Ovary (tissue), 7 donors: ENCODE measurements at regions not wholly inside any gene's neighbourhood (a gene's known extent, or its start where the extent isn't known, plus 50 kb on each side); places are given as distances from the start of the nearest gene placed in this dataset.

ENCODE experiments used
- DNase-seq, 5 donors: peaks; one replicate each; pipeline ENCODE4 v3.0.0-alpha.2; 2019 to 2020
- H3K27ac ChIP-seq, 2 donors: fragments of 200-600 bp; one replicate each; pipeline versions ENCODE4 v1.5.1 to v1.8.0; 2019 to 2022
- H3K27me3 ChIP-seq: fragments of 200-600 bp; one replicate; pipeline ENCODE4 v1.8.0; 2022
- H3K36me3 ChIP-seq: fragments of 200-600 bp; sonication (generic); one replicate; pipeline ENCODE4 v1.5.1; 2019
- H3K4me1 ChIP-seq: one replicate; pipeline ENCODE4 v1.8.1; 2013; ENCODE audit warnings: mild to moderate bottlenecking, moderate library complexity; ENCODE audit not compliant: insufficient read depth
- H3K4me3 ChIP-seq: fragments of 200-600 bp; sonication (generic); one replicate; pipeline ENCODE4 v1.5.1; 2017
- H3K9me3 ChIP-seq, 2 donors: fragments of 200-600 bp in 1 of 2; sonication (generic) in 1 of 2; one replicate each; pipeline versions ENCODE4 v1.5.1 to v1.8.1; 2013 to 2019; ENCODE audit warnings: mild to moderate bottlenecking in 1 of 2, moderate library complexity in 1 of 2
- EP300 ChIP-seq: sonication (generic); formaldehyde crosslinking; IDR thresholded peaks from one replicate; pipeline ENCODE4 v1.6.1; 2017; ENCODE audit warnings: antibody characterized with exemption
- POLR2A ChIP-seq: fragments of 450-650 bp; IDR thresholded peaks from one replicate; pipeline ENCODE4 v1.6.1; 2017; ENCODE audit warnings: antibody characterized with exemption, mild to moderate bottlenecking, moderate library complexity
- WGBS, 3 donors: extraction: QIAGEN DNeasy Blood & Tissue Kit in 1 of 3; methylation state at CpG; one replicate each; pipeline versions ENCODE4 v1.1.5 to v1.1.7; 2013 to 2017; 5-methylcytosine and 5-hydroxymethylcytosine counted together
- intact Hi-C, 4 donors: fragments of 100-400 bp; cut with DNase I; formaldehyde crosslinking; loops; one replicate each; pipeline versions ENCODE4 v1.11.0 to v1.15.1; 2022 to 2023
- TF ChIP-seq, protein P1 (sequence below), 3 donors: fragments of 450-650 bp in 2 of 3; fragments of 200-600 bp in 1 of 3; IDR thresholded peaks; one replicate each; pipeline versions ENCODE4 v1.5.1 to v1.8.0; 2016 to 2022; ENCODE audit warnings: antibody characterized with exemption in 3 of 3, mild to moderate bottlenecking in 1 of 3
- donor health status: DM: no; HTN: no; CAD: no; lungs with moderate emphysema.
- donor health status: DM: no; HTN: no; CAD: no.
- donor health status: Bipolar disorder and iron deficiency.
- donor health status: DM: no; HTN: no; CAD: no.
- donor health status: DM: yes; HTN: yes; CAD: no.

DNA sequence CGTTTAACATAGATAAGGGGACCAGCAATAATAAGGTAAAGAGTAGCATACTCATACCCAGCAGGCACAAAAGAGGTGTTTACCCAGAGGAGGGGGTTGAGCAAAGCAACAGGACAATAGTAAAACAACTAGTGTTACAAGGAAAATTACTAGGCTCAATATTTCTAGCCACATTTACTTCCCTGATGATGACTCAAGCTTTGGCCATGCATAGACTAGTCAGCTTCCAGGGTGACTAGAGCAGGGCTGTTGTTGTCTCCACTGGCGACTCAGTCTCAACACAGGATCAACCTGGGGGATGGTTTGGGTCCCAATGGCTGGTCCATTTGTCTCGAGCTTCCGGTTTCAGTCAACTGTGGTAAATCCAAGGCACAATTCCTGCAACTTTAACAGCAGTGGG, 217.7 kb upstream of the KCND2 start:
- no peak overlapping the region for H3K27ac ChIP-seq
- WGBS, 3 donors, result 90 to 96% (median 91%) methylated on average over 4 of the region's 4 CpGs

DNA sequence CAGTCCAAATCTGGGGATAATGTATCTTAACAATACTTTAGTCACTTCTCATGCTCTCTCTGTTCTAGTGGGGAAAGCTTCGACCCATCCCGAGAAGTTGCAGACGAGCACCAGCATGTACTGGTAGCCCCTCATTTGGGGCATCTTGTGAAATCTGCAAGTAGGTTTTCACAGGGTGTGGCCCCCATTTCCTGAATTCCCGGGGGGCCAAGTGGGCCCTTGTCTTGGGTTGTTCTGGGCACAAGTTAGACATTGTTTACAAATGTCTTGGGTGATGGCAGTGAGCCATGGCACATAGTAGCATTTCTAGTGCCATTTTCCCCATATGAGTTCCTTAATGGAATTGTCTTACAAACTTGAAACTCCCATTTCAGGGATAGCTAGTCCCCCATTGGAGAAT, 216.7 kb upstream of the KCND2 start:
- Histone ChIP-seq H3K4me1 (peaks cover 10% of the 10 kb centered on the region), H3K27me3 (no peaks in the 10 kb centered on the region), H3K4me3 (no peak overlapping the region), H3K27ac (no peak overlapping the region), H3K9me3 (no peaks in the 10 kb centered on the region), H3K36me3 (no peaks in the 10 kb centered on the region)
- DNase-seq, result no peak
- intact Hi-C loops, result no loop called here
- TF ChIP-seq POLR2A (no peak), EP300 (no peak)
- TF ChIP-seq, protein P1, sequence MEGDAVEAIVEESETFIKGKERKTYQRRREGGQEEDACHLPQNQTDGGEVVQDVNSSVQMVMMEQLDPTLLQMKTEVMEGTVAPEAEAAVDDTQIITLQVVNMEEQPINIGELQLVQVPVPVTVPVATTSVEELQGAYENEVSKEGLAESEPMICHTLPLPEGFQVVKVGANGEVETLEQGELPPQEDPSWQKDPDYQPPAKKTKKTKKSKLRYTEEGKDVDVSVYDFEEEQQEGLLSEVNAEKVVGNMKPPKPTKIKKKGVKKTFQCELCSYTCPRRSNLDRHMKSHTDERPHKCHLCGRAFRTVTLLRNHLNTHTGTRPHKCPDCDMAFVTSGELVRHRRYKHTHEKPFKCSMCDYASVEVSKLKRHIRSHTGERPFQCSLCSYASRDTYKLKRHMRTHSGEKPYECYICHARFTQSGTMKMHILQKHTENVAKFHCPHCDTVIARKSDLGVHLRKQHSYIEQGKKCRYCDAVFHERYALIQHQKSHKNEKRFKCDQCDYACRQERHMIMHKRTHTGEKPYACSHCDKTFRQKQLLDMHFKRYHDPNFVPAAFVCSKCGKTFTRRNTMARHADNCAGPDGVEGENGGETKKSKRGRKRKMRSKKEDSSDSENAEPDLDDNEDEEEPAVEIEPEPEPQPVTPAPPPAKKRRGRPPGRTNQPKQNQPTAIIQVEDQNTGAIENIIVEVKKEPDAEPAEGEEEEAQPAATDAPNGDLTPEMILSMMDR (IDR thresholded peaks at IDR 0.05), result no peak
- WGBS, 3 donors, result 92 to 95% (median 93%) methylated on average over 4 of the region's 4 CpGs

More for the DNA sequence above, 217.7 kb upstream of the KCND2 start:
- DNase-seq, result no peak
- H3K4me3 ChIP-seq, result no peak overlapping the region
- H3K27me3 ChIP-seq, result no peaks in the 10 kb centered on the region
- no peaks in the 10 kb centered on the region for H3K9me3 ChIP-seq
- no peak for TF ChIP-seq POLR2A
- no peak for TF ChIP-seq EP300
- TF ChIP-seq, protein P1 (IDR thresholded peaks at IDR 0.05), result no peak
- intact Hi-C loops, result no loop called here
- peaks cover 10% of the 10 kb centered on the region for H3K4me1 ChIP-seq
- H3K36me3 ChIP-seq, result no peaks in the 10 kb centered on the region

DNA sequence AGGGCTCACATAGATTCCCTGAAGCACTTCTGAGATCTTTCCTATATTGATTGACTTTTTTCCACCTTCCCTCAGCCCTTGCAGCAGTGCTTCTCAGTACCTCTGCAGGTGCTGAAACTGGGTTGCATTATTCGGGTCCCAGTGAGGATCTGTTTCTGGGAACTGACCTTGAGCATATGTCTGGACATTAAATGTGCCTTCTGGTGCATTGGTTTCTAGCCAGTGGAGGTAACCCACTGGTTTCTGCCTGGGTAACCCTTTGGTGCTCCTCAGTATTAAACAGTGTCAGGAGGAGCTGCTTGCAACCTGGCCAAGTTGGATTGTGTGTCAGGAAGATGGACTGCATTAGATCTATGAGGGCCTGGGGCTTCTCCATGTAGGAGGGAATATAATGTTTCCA, 213.3 kb upstream of the KCND2 start:
- intact Hi-C loops, result no loop called here
- no peaks in the 10 kb centered on the region for H3K27me3 ChIP-seq
- H3K4me1 ChIP-seq, result no peaks in the 10 kb centered on the region
- no peak overlapping the region for H3K4me3 ChIP-seq
- no peak for DNase-seq
- H3K27ac ChIP-seq, result no peak overlapping the region
- H3K9me3 ChIP-seq, result no peaks in the 10 kb centered on the region
- WGBS, 3 donors, result 29 to 53% (median 31%) methylated on average over 1 of the region's 1 CpG
- TF ChIP-seq, protein P1 (IDR thresholded peaks at IDR 0.05), result no peak
- H3K36me3 ChIP-seq, result no peaks in the 10 kb centered on the region

DNA sequence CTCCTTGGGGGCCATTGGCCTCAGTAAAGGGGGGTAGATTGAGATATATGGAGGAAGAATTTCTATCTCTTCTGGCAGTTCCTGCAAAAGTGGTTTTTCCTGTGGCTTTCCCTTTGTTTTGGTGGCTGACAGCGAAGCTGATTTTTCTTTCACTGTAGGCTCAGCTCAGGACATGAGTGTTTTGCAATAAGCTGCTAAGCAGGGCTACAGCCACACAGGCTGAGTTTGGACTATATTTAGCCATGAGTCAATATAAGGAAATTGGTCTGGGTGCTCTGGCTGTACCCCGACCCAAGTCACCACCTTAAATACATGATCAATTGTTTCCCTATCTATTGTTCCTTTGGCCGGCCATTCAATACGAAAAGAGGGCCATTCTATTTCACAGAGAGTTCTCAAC, 212.7 kb upstream of the KCND2 start:
- intact Hi-C loops, result no loop called here
- Histone ChIP-seq H3K27me3 (no peaks in the 10 kb centered on the region), H3K9me3 (no peaks in the 10 kb centered on the region), H3K36me3 (no peaks in the 10 kb centered on the region), H3K4me3 (no peak overlapping the region), H3K4me1 (no peaks in the 10 kb centered on the region), H3K27ac (no peak overlapping the region)
- 94 to 97% (median 95%) methylated on average over 4 of the region's 4 CpGs for WGBS, 3 donors
- DNase-seq, result no peak
- TF ChIP-seq, protein P1 (IDR thresholded peaks at IDR 0.05), result no peak
- TF ChIP-seq EP300 (no peak), POLR2A (no peak)

DNA sequence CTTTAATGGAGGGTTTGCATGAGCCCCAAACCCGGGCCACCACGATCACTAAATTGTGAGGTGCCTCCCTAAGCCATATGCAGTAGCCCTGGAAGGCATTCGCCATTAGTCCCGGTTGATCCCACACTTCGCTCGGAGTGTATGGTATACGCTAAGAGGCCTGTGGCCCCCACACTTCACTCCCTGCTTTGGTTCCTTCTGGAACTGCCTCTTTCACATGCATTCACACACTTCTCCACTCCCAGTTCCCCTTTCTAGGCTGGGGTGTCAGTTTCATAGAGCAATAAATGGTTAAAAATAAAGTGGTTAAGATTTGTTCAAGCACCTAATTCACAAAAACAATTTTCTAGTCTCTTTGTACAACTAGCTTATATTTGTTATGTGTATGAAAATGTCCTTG, 212.1 kb upstream of the KCND2 start:
- WGBS, 3 donors, result 94 to 96% (median 95%) methylated on average over 7 of the region's 7 CpGs
- TF ChIP-seq, protein P1 (IDR thresholded peaks at IDR 0.05), result no peak
- TF ChIP-seq POLR2A (no peak), EP300 (no peak)
- intact Hi-C loops, result no loop called here
- H3K36me3 ChIP-seq, result no peaks in the 10 kb centered on the region
- no peaks in the 10 kb centered on the region for H3K9me3 ChIP-seq
- no peaks in the 10 kb centered on the region for H3K27me3 ChIP-seq
- H3K4me1 ChIP-seq, result no peaks in the 10 kb centered on the region
- no peak for DNase-seq
- H3K27ac ChIP-seq, result no peak overlapping the region
- no peak overlapping the region for H3K4me3 ChIP-seq
